ENCODE measurements at regions not wholly inside any gene's neighbourhood (a gene's known extent, or its start where the extent isn't known, plus 50 kb on each side); places are given as distances from the start of the nearest gene placed in this dataset.

- ChIA-PET CTCF (ENCODE audit: low intra/inter-chr PET ratio) (no interaction called here), POLR2A (no interaction called here)
- TF ChIP-seq HMGN3 (IDR thresholded peaks at IDR 0.05; ENCODE audit: borderline replicate concordance, extremely low read depth, insufficient read length, low read depth, low read length) = no peak
- no peak for TF ChIP-seq BDP1 (IDR thresholded peaks at IDR 0.05; ENCODE audit: insufficient read depth, insufficient read length)
- no peak for TF ChIP-seq BCL6 (CRISPR knock-in tag; IDR thresholded peaks at IDR 0.05)
- no peak for TF ChIP-seq POLR2AphosphoS2 (IDR thresholded peaks at IDR 0.05; ENCODE audit: low read length)
- TF ChIP-seq, protein P1, sequence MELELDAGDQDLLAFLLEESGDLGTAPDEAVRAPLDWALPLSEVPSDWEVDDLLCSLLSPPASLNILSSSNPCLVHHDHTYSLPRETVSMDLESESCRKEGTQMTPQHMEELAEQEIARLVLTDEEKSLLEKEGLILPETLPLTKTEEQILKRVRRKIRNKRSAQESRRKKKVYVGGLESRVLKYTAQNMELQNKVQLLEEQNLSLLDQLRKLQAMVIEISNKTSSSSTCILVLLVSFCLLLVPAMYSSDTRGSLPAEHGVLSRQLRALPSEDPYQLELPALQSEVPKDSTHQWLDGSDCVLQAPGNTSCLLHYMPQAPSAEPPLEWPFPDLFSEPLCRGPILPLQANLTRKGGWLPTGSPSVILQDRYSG (tag; conservative IDR thresholded peaks at IDR 0.05; ENCODE audit: low read depth) = no peak
- TF ChIP-seq, protein P2, sequence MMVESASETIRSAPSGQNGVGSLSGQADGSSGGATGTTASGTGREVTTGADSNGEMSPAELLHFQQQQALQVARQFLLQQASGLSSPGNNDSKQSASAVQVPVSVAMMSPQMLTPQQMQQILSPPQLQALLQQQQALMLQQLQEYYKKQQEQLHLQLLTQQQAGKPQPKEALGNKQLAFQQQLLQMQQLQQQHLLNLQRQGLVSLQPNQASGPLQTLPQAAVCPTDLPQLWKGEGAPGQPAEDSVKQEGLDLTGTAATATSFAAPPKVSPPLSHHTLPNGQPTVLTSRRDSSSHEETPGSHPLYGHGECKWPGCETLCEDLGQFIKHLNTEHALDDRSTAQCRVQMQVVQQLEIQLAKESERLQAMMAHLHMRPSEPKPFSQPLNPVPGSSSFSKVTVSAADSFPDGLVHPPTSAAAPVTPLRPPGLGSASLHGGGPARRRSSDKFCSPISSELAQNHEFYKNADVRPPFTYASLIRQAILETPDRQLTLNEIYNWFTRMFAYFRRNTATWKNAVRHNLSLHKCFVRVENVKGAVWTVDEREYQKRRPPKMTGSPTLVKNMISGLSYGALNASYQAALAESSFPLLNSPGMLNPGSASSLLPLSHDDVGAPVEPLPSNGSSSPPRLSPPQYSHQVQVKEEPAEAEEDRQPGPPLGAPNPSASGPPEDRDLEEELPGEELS (CRISPR knock-in tag; IDR thresholded peaks at IDR 0.05; ENCODE audit: borderline replicate concordance) = no peak
- TF ChIP-seq NR3C1 (CRISPR knock-in tag; IDR thresholded peaks at IDR 0.05) = no peak
- TF ChIP-seq MAX (CRISPR knock-in tag; IDR thresholded peaks at IDR 0.05) = no peak
- TF ChIP-seq COPS2 (conservative IDR thresholded peaks at IDR 0.05) = no peak
- TF ChIP-seq SRSF7 (optimal IDR thresholded peaks at IDR 0.05; ENCODE audit: low read depth, low read length) = no peak
- TF ChIP-seq ZNF551 (CRISPR knock-in tag; IDR thresholded peaks at IDR 0.05) = no peak
- TF ChIP-seq MECOM (CRISPR knock-in tag; IDR thresholded peaks at IDR 0.05) = no peak
- TF ChIP-seq, protein P3, sequence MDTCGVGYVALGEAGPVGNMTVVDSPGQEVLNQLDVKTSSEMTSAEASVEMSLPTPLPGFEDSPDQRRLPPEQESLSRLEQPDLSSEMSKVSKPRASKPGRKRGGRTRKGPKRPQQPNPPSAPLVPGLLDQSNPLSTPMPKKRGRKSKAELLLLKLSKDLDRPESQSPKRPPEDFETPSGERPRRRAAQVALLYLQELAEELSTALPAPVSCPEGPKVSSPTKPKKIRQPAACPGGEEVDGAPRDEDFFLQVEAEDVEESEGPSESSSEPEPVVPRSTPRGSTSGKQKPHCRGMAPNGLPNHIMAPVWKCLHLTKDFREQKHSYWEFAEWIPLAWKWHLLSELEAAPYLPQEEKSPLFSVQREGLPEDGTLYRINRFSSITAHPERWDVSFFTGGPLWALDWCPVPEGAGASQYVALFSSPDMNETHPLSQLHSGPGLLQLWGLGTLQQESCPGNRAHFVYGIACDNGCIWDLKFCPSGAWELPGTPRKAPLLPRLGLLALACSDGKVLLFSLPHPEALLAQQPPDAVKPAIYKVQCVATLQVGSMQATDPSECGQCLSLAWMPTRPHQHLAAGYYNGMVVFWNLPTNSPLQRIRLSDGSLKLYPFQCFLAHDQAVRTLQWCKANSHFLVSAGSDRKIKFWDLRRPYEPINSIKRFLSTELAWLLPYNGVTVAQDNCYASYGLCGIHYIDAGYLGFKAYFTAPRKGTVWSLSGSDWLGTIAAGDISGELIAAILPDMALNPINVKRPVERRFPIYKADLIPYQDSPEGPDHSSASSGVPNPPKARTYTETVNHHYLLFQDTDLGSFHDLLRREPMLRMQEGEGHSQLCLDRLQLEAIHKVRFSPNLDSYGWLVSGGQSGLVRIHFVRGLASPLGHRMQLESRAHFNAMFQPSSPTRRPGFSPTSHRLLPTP (IDR thresholded peaks at IDR 0.05; ENCODE audit: borderline replicate concordance, extremely low read depth, insufficient read length) = no peak
- no peaks in the 10 kb centered on the region for H4K20me1 ChIP-seq (replicated peaks; ENCODE audit: control insufficient read depth, insufficient read depth, low read length)
- H3K27ac ChIP-seq (ENCODE audit: extremely low read depth, low read depth, low read length) = no peak overlapping the region
- 0% methylated on average over 2 of the region's 2 CpGs for WGBS (ENCODE audit: insufficient coverage, low coverage, missing lambda C conversion rate)
- DNase-seq (ENCODE audit: extremely low read depth in 1 of 4, low spot score in 3 of 4) = no peak
- no peak overlapping the region for H2AFZ ChIP-seq (ENCODE audit: low read depth, low read length)
- ATAC-seq = no peak
- no peak overlapping the region for H3K9ac ChIP-seq (ENCODE audit: insufficient read depth in 1 of 2, low read depth in 2 of 2, low read length in 2 of 2)
- BruUV-seq (replicated peaks) = no TSS peak
- no peak overlapping the region for H3K4me3 ChIP-seq
- H3K9me1 ChIP-seq (ENCODE audit: control insufficient read depth, insufficient read depth, low read length) = no peaks in the 10 kb centered on the region
- FAIRE-seq = no peak
- no peaks in the 10 kb centered on the region for H3K79me2 ChIP-seq (ENCODE audit: control insufficient read depth, insufficient read depth, low read length)
- H3K27me3 ChIP-seq (ENCODE audit: control insufficient read depth in 2 of 2, insufficient read depth in 2 of 2, low read length in 2 of 2) = no peaks in the 10 kb centered on the region
- H3K4me1 ChIP-seq (replicated peaks in 1 of 2; ENCODE audit: control insufficient read depth in 2 of 2, insufficient read depth in 2 of 2, low read length in 2 of 2) = no peaks in the 10 kb centered on the region
- intact Hi-C loops (cut with micrococcal nuclease) = no loop called here
- no peak overlapping the region for H3K4me2 ChIP-seq (ENCODE audit: insufficient read depth, low read length)
- H3K9me3 ChIP-seq (replicated peaks; ENCODE audit: control insufficient read depth, insufficient read depth, low read depth, low read length) = no peaks in the 10 kb centered on the region
- in situ Hi-C loops (cut with MboI) = no loop called here
- no peaks in the 10 kb centered on the region for H3K36me3 ChIP-seq (ENCODE audit: control insufficient read depth, insufficient read depth, low read length)
Observed at GRCh38 chr11:21727102-21727501, 465.8 kb upstream of the ANO5 start.
